ENCODE measurements at regions not wholly inside any gene's neighbourhood (a gene's known extent, or its start where the extent isn't known, plus 50 kb on each side); places are given as distances from the start of the nearest gene placed in this dataset.

DNA sequence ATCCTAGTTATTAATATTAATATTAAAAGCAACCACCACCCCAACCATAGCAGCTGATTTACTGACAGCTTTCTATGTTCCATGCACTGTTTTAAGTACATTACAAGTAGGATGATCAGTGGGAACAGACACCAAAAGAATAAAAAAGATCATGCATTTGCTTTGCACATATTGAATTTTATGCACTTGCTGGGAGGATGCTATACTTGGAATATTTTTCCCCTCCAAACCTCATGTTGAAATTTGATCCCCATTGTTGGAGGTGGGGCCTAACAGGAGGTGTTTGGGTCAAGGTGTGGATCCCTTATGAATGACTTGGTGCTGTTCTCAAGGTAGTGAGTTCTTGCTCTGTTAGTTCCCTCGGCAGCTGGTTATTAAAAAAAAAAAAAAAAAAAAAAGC, 178.9 kb upstream of the MYLIP start:
- TF ChIP-seq POLR2A (IDR thresholded peaks at IDR 0.05; ENCODE audit: low read length) (no peak), MAZ (IDR thresholded peaks at IDR 0.05; ENCODE audit: borderline replicate concordance, low read depth, low read length) (no peak), SREBF2 (IDR thresholded peaks at IDR 0.05) (no peak), SMC3 (IDR thresholded peaks at IDR 0.05) (no peak), HDAC2 (IDR thresholded peaks at IDR 0.05) (no peak)
- TF ChIP-seq, protein P1, sequence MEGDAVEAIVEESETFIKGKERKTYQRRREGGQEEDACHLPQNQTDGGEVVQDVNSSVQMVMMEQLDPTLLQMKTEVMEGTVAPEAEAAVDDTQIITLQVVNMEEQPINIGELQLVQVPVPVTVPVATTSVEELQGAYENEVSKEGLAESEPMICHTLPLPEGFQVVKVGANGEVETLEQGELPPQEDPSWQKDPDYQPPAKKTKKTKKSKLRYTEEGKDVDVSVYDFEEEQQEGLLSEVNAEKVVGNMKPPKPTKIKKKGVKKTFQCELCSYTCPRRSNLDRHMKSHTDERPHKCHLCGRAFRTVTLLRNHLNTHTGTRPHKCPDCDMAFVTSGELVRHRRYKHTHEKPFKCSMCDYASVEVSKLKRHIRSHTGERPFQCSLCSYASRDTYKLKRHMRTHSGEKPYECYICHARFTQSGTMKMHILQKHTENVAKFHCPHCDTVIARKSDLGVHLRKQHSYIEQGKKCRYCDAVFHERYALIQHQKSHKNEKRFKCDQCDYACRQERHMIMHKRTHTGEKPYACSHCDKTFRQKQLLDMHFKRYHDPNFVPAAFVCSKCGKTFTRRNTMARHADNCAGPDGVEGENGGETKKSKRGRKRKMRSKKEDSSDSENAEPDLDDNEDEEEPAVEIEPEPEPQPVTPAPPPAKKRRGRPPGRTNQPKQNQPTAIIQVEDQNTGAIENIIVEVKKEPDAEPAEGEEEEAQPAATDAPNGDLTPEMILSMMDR (IDR thresholded peaks at IDR 0.05) = no peak
- TF ChIP-seq, protein P2, sequence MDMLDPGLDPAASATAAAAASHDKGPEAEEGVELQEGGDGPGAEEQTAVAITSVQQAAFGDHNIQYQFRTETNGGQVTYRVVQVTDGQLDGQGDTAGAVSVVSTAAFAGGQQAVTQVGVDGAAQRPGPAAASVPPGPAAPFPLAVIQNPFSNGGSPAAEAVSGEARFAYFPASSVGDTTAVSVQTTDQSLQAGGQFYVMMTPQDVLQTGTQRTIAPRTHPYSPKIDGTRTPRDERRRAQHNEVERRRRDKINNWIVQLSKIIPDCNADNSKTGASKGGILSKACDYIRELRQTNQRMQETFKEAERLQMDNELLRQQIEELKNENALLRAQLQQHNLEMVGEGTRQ (IDR thresholded peaks at IDR 0.05) = no peak

All from A549 (cell line).